ENCODE measurements at regions not wholly inside any gene's neighbourhood (a gene's known extent, or its start where the extent isn't known, plus 50 kb on each side); places are given as distances from the start of the nearest gene placed in this dataset.

DNA sequence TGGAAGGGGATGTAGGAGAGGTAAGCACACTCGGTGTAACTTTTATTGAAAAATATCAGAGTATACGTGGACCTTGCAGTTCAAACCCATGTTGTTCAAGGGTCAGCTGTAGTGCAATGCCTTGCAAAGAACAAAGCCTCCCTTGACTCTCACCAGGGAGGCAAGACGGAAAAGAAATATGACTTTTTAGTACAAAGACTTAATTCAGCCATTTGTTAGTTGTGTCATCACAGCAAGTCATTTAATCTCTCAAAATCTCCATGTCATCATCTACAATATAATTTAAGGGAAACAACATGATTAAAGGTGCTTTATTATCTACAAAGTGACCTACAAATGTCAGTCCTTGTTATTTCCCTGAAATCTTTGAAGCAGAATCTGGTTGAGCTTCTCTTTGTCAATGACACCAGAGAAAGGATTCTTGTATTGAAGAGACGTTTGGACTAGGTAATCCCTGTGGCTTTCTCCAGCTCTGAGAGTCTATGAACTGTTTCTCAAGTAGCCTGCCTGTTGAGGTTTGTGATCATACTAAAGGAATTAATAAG, 502.8 kb downstream of the REEP3 start:
- TF ChIP-seq EP300 (IDR thresholded peaks at IDR 0.05) (no peak), POLR2A (IDR thresholded peaks at IDR 0.05) (no peak)
- TF ChIP-seq, protein P1, sequence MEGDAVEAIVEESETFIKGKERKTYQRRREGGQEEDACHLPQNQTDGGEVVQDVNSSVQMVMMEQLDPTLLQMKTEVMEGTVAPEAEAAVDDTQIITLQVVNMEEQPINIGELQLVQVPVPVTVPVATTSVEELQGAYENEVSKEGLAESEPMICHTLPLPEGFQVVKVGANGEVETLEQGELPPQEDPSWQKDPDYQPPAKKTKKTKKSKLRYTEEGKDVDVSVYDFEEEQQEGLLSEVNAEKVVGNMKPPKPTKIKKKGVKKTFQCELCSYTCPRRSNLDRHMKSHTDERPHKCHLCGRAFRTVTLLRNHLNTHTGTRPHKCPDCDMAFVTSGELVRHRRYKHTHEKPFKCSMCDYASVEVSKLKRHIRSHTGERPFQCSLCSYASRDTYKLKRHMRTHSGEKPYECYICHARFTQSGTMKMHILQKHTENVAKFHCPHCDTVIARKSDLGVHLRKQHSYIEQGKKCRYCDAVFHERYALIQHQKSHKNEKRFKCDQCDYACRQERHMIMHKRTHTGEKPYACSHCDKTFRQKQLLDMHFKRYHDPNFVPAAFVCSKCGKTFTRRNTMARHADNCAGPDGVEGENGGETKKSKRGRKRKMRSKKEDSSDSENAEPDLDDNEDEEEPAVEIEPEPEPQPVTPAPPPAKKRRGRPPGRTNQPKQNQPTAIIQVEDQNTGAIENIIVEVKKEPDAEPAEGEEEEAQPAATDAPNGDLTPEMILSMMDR (IDR thresholded peaks at IDR 0.05): no peak
